Progenitor cell of endocrine pancreas (in vitro differentiated cells): ENCODE measurements at regions not wholly inside any gene's neighbourhood (a gene's known extent, or its start where the extent isn't known, plus 50 kb on each side); places are given as distances from the start of the nearest gene placed in this dataset.
A peak's percentile ranks its signal among the peaks of the same experiment; 100 is the strongest.

Experiments used
- DNase-seq: peaks from one replicate; pipeline ENCODE4 v3.0.0; 2021; ENCODE audit warnings: low spot score; ENCODE audit not compliant: unreplicated experiment
- H3K27ac Mint-ChIP-seq: 2 replicates; pipeline ENCODE4 v1.8.0; 2021; ENCODE audit warnings: mild to moderate bottlenecking, moderate library complexity, mixed read lengths
- H3K27me3 Mint-ChIP-seq: 2 replicates; pipeline ENCODE4 v1.8.0; 2021; ENCODE audit warnings: mixed read lengths
- H3K36me3 Mint-ChIP-seq: 2 replicates; pipeline ENCODE4 v1.8.0; 2022; ENCODE audit warnings: mixed read lengths; ENCODE audit not compliant: insufficient read depth
- H3K4me1 Mint-ChIP-seq: 2 replicates; pipeline ENCODE4 v1.8.0; 2021; ENCODE audit warnings: low read depth, mixed read lengths
- H3K4me3 Mint-ChIP-seq: 2 replicates; pipeline ENCODE4 v1.8.0; 2021; ENCODE audit warnings: low read depth, mild to moderate bottlenecking, moderate library complexity, mixed read lengths
- H3K9me3 Mint-ChIP-seq: 2 replicates; pipeline ENCODE4 v1.8.0; 2021; ENCODE audit warnings: low read depth, mixed read lengths
- TF ChIP-seq, protein P1 (sequence below): fragments of 200-600 bp; sonication (generic); IDR thresholded peaks from one replicate; pipeline ENCODE4 v1.5.0; 2021; ENCODE audit warnings: antibody characterized with exemption, mild to moderate bottlenecking; ENCODE audit not compliant: unreplicated experiment

DNA sequence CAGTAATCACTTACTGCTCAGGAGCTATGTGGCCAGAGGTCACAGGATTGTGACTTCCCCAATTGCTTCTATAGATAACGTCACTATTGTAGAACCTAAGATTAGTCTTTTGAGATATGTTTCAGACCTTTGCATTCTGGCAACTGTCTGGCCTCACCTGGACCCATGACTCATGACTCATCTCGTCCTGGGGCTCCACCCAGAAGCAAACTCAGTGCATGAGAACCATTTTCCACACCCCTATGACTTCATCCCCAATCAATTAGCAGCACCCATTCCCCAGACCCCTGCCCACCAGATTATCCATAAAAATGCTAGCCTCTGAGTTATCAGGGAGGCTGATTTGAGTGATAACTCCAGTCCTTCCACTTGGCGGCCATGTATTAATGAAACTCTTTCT, 186.9 kb downstream of the EMP1 start:
- H3K4me1 Mint-ChIP-seq = peaks cover 15% of the 10 kb centered on the region
- H3K9me3 Mint-ChIP-seq = peaks cover 3% of the 10 kb centered on the region
- TF ChIP-seq, protein P1, sequence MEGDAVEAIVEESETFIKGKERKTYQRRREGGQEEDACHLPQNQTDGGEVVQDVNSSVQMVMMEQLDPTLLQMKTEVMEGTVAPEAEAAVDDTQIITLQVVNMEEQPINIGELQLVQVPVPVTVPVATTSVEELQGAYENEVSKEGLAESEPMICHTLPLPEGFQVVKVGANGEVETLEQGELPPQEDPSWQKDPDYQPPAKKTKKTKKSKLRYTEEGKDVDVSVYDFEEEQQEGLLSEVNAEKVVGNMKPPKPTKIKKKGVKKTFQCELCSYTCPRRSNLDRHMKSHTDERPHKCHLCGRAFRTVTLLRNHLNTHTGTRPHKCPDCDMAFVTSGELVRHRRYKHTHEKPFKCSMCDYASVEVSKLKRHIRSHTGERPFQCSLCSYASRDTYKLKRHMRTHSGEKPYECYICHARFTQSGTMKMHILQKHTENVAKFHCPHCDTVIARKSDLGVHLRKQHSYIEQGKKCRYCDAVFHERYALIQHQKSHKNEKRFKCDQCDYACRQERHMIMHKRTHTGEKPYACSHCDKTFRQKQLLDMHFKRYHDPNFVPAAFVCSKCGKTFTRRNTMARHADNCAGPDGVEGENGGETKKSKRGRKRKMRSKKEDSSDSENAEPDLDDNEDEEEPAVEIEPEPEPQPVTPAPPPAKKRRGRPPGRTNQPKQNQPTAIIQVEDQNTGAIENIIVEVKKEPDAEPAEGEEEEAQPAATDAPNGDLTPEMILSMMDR = no peak
- H3K4me3 Mint-ChIP-seq = no peak overlapping the region
- peaks cover 35% of the 10 kb centered on the region for H3K27me3 Mint-ChIP-seq
- H3K36me3 Mint-ChIP-seq = peaks cover 1% of the 10 kb centered on the region
- DNase-seq = peak; percentile 4
- peak overlapping the region; percentile 88 for H3K27ac Mint-ChIP-seq

DNA sequence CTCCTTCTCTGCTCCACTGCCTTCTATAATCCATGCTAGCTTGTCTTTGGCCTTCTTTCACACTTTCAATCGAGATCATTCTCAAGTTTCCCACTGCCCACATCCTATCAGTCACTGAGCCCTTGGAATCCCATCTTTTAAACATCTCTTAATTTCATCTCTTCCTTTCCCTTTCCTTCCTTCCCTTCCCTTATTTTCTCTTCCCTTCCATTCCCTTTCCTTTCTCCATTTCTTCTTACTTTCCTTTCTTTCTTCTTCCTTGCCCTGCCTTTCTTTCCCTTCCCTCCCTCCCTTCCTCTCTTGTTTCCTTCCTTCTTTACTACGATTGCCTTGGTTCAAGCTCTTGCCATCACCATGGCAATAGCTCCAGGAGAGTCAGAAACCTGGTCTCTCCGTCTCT, 183.8 kb downstream of the EMP1 start:
- Mint-ChIP-seq H3K27ac (no peak overlapping the region), H3K4me1 (peaks cover 18% of the 10 kb centered on the region), H3K9me3 (peaks cover 7% of the 10 kb centered on the region), H3K4me3 (no peak overlapping the region), H3K27me3 (peaks cover 20% of the 10 kb centered on the region), H3K36me3 (peaks cover 1% of the 10 kb centered on the region)
- TF ChIP-seq, protein P1 = no peak
- DNase-seq = no peak

DNA sequence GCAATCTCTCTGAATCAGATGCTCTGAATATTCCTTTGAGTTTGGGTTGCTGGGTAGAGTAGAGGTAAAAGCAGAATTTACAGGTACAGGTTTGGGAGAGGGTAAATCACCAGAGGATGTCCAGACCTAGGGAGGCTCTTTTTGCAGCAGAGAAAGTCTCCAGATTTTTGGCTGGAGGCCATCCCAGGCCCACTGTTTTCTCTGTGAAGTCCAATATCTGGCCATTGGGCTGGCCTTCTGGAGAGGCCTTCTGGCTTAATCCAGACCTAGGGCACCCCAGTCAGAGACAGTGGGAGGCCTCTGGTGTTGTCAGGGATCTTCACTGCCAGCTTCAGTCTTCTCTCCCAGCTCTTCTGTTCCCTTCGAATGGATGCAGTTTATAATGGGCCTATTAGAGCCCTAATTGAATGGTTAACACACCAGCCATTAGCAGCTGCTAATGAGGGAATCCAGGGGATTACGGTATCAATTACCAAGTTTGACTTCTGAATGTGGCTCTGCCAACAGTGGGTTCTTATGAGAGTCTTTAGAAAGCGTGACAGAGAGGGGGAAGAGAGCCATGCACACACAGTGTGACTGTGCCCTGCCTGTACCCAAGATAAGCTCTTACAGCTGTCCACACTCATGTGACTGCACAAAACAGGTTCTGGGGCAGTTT, 183.1 kb downstream of the EMP1 start:
- Mint-ChIP-seq H3K4me1 (peaks cover 18% of the 10 kb centered on the region), H3K27ac (no peak overlapping the region), H3K27me3 (peaks cover 20% of the 10 kb centered on the region), H3K36me3 (peaks cover 1% of the 10 kb centered on the region), H3K4me3 (no peak overlapping the region), H3K9me3 (peaks cover 7% of the 10 kb centered on the region)
- TF ChIP-seq, protein P1 = no peak
- DNase-seq = no peak

DNA sequence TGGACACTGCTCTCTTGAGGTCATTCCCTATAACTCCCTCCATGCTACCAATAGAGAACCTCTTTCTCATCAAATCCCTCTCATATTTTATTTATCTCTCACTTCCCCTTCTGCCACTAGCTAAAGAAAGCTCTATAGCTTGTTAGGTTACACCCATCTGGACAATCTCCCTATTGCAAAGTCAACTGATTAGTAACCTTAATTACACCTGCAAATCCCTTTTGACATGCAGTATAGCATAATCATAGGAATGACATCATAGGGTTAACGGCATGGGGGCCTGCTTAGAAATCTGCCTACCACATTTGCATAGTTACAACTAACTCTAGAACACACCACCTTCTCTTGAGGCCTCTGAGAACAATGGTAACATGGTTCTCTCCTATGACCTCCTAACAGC, 181.2 kb downstream of the EMP1 start:
- TF ChIP-seq, protein P1 = no peak
- Mint-ChIP-seq H3K4me3 (no peak overlapping the region), H3K9me3 (peaks cover 4% of the 10 kb centered on the region), H3K27ac (no peak overlapping the region), H3K27me3 (peaks cover 29% of the 10 kb centered on the region), H3K4me1 (peaks cover 14% of the 10 kb centered on the region), H3K36me3 (no peaks in the 10 kb centered on the region)
- no peak for DNase-seq

DNA sequence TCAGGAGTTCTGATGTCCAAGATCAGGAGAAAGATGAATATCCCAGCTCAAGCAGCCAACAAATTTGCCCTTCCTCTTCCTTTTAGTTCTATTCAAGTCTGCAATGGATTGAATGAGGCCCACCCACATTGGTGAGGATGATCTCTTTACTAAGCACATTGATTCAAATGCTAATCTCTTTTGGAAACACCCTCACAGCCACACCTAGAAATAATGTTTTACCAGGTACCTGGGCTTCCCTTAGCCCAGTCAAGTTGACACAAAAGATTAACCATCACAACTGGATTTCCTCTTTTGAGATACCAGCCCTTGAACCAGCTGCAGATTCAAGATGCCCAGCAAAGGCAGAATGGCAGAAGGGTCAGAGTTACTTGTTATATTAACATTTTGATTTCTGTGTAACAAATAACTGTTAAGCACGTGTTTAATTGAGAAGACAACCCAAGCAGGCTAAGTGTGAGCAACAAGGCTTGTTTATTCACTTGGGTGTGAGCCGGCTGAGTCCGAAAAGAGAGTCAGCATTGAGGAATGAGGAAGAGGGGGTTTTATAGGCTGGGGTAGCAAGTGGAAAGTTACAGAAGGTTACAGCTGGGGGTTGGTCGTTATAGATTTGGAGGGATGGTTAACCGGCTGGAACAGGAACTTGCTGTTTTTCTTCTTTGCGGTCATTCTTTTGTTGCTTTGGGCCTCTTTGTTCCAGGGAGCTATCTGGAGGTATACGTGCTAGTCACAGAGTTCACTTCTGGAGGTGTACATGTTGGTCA, 180.3 kb downstream of the EMP1 start:
- Mint-ChIP-seq H3K36me3 (no peaks in the 10 kb centered on the region), H3K27me3 (peaks cover 36% of the 10 kb centered on the region), H3K27ac (peak overlapping the region; percentile 5), H3K4me1 (peaks cover 5% of the 10 kb centered on the region), H3K9me3 (peaks cover 4% of the 10 kb centered on the region), H3K4me3 (no peak overlapping the region)
- TF ChIP-seq, protein P1 = no peak
- no peak for DNase-seq
